GM13976 (cell line): ENCODE measurements at regions not wholly inside any gene's neighbourhood (a gene's known extent, or its start where the extent isn't known, plus 50 kb on each side); places are given as distances from the start of the nearest gene placed in this dataset.

Experiments used
- DNase-seq: peaks from one replicate; pipeline ENCODE4 v3.0.0; 2012; ENCODE audit warnings: low spot score
- CTCF ChIP-seq: IDR thresholded peaks from 2 replicates; pipeline ENCODE4 v1.5.1; 2012; ENCODE audit warnings: borderline replicate concordance, mild to moderate bottlenecking; ENCODE audit not compliant: insufficient read depth; ENCODE audit errors: extremely low read depth, missing control alignments, control extremely low read depth
- in situ Hi-C: fragments of 300-500 bp; cut with MboI; formaldehyde crosslinking; loops from one replicate; pipeline ENCODE4 v1.12.0; 2022; ENCODE audit warnings: low sequenced_read_pairs, mixed read lengths, inconsistent platforms; ENCODE audit not compliant: unreplicated experiment

- TF ChIP-seq CTCF, result no peak
- peak; percentile 31 for DNase-seq
- in situ Hi-C loops, result no loop called here
These were observed 68.1 kb upstream of the SPRED2 start for GRCh38 chr2:65500310-65501040.

- DNase-seq, result no peak
- TF ChIP-seq CTCF, result no peak
- in situ Hi-C loops, result no loop called here
These were observed 66.8 kb upstream of the SPRED2 start for GRCh38 chr2:65499216-65499615.

GRCh38 chr2:65498396-65498795 is 66.0 kb upstream of the SPRED2 start:
- in situ Hi-C loops, result no loop called here
- TF ChIP-seq CTCF, result no peak
- DNase-seq, result no peak

- TF ChIP-seq CTCF, result no peak
- no peak for DNase-seq
- in situ Hi-C loops, result no loop called here
These were observed 63.0 kb upstream of the SPRED2 start for GRCh38 chr2:65495251-65495877.

- TF ChIP-seq CTCF, result no peak
- in situ Hi-C loops, result no loop called here
- DNase-seq, result no peak
These were observed 61.7 kb upstream of the SPRED2 start for GRCh38 chr2:65494078-65494477.

- no peak for DNase-seq
- in situ Hi-C loops, result no loop called here
- TF ChIP-seq CTCF, result no peak
These were observed 59.0 kb upstream of the SPRED2 start for GRCh38 chr2:65491381-65491905.
